ENCODE measurements at regions not wholly inside any gene's neighbourhood (a gene's known extent, or its start where the extent isn't known, plus 50 kb on each side); places are given as distances from the start of the nearest gene placed in this dataset.

GRCh38 chr15:20643829-20644425 is 102.3 kb upstream of the GOLGA6L6 start:
- TF ChIP-seq MXI1 (IDR thresholded peaks at IDR 0.05; ENCODE audit: borderline replicate concordance, low read depth, low read length) (no peak), POLR2A (IDR thresholded peaks at IDR 0.05; ENCODE audit: low read depth, low read length) (no peak), ELK1 (IDR thresholded peaks at IDR 0.05; ENCODE audit: borderline replicate concordance, low read depth, low read length) (no peak), CTCF (conservative IDR thresholded peaks at IDR 0.05; ENCODE audit: low read depth, low read length) (no peak)
